ENCODE measurements at regions not wholly inside any gene's neighbourhood (a gene's known extent, or its start where the extent isn't known, plus 50 kb on each side); places are given as distances from the start of the nearest gene placed in this dataset.

DNA sequence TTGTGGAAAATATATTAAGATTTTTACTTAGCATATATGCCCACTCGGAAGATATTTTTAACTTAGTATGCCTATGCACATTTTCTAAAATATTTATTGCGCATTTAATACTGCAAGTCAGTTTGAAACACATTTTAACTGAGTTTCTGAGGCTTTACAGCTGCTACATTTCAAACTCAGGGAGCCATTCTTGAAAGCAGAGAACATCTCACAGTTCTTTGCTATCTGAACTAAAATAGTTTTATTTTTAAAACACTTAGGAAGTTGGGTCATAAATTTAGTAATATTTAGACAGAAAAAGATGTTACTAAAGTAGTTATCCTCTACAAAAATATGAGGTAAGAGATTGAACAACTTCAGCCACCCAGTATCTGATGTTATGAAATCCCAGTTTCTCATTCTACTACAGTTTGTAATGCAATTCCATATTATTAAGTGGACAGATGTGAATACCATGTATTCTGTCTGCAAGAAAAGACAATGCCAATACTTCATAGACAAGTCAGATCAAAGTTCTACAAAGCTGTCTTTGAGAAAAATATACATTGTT lies 409.9 kb upstream of the EDIL3 start:
- ATAC-seq (replicated peaks in 1 of 4) (no peak), DNase-seq (no peak)
- ChIA-PET POLR2A (no interaction called here), CTCF (interaction anchor here in 1 of 2 donors (0.5 kb wide), 1 partner anchor 521 kb away, joined by 3 read pairs; no protein-coding TSS in a partner anchor)
- no peaks in the 10 kb centered on the region for H3K4me1 ChIP-seq (ENCODE audit: control insufficient read depth in 1 of 2, extremely low read depth in 1 of 2, insufficient read depth in 2 of 2, low read length in 2 of 2)
- H3K27me3 ChIP-seq (replicated peaks in 1 of 2; ENCODE audit: control insufficient read depth in 2 of 2, extremely low read depth in 1 of 2, insufficient read depth in 2 of 2, low read length in 1 of 2): no peaks in the 10 kb centered on the region
- WGBS (ENCODE audit: insufficient coverage): 83% methylated on average over 1 of the region's 2 CpGs
- H3K36me3 Mint-ChIP-seq: no peaks in the 10 kb centered on the region
- H3K27me3 Mint-ChIP-seq: no peaks in the 10 kb centered on the region
- no peak overlapping the region for H3K4me3 Mint-ChIP-seq
- H3K27ac Mint-ChIP-seq: no peak overlapping the region
- no peaks in the 10 kb centered on the region for H3K9me3 ChIP-seq
- peaks cover 3 to 5% (median 3%) of the 10 kb centered on the region in 3 donors for H3K9me3 Mint-ChIP-seq
- no peak overlapping the region for H3K4me3 ChIP-seq (ENCODE audit: control insufficient read depth in 1 of 2, extremely low read depth in 1 of 2, low read length in 1 of 2)
- no peaks in the 10 kb centered on the region for H3K4me1 Mint-ChIP-seq
- no peak overlapping the region for H3K27ac ChIP-seq (ENCODE audit: low read length)
- H3K36me3 ChIP-seq (ENCODE audit: control insufficient read depth in 2 of 2, extremely low read depth in 1 of 2, insufficient read depth in 1 of 2, low read length in 1 of 2): no peaks in the 10 kb centered on the region

DNA sequence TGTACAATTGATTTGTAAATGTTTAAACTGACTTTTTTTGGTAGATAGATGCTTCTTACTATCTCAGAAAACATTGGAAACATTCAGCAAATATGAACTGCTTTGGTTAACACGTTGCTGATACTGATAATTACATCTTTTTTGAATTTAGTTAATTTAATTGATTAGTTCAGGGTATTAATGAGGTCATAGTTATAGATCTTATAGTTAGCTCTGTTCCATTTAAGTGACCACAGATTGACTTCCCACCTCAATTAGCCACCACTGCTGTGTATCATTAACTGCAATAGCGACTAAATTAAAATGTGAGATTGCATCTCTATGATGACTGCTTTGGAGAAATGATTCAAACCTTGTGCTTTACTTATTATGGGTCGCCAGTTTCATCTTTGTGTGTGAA lies 407.1 kb upstream of the EDIL3 start:
- WGBS (ENCODE audit: insufficient coverage): no CpG with 5 or more reads among the region's 3 CpGs
- CTCF ChIA-PET: no interaction called here

DNA sequence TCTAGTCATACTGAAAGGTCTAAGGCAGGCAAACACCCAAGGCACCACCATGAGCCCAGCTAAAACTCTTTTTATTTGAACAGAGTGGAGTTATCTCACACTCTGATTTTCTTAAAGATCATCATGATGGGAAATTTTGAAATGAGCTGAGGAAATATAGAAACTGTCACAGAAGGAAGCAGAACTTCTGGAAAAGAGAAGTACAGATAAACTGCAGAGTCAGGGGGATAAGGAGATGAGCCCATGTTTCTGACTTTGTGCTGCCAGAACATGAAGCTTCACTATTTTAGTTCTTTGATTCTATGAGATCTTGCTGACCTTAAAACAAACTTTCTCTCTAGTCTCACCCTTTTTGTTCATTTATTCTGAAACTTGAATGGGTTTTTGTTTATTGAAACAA lies 406.5 kb upstream of the EDIL3 start:
- POLR2A ChIA-PET: no interaction called here
- no peaks in the 10 kb centered on the region for H3K4me1 ChIP-seq (ENCODE audit: control insufficient read depth in 1 of 2, extremely low read depth in 1 of 2, insufficient read depth in 2 of 2, low read length in 2 of 2)
- no peaks in the 10 kb centered on the region for H3K27me3 ChIP-seq (replicated peaks in 1 of 2; ENCODE audit: control insufficient read depth in 2 of 2, extremely low read depth in 1 of 2, insufficient read depth in 2 of 2, low read length in 1 of 2)
- no peaks in the 10 kb centered on the region for H3K9me3 ChIP-seq
- no peak for DNase-seq
- no peaks in the 10 kb centered on the region for H3K36me3 ChIP-seq (ENCODE audit: control insufficient read depth in 2 of 2, extremely low read depth in 1 of 2, insufficient read depth in 1 of 2, low read length in 1 of 2)
- H3K36me3 Mint-ChIP-seq: no peaks in the 10 kb centered on the region
- CTCF ChIA-PET: no interaction called here
- H3K4me3 ChIP-seq (ENCODE audit: control insufficient read depth in 1 of 2, extremely low read depth in 1 of 2, low read length in 1 of 2): no peak overlapping the region
- H3K27ac ChIP-seq (ENCODE audit: low read length): no peak overlapping the region
- H3K4me1 Mint-ChIP-seq: no peaks in the 10 kb centered on the region
- no peak for ATAC-seq (replicated peaks in 1 of 4)
- peaks cover 0 to 8% (median 0%) of the 10 kb centered on the region in 3 donors for H3K9me3 Mint-ChIP-seq
- no peaks in the 10 kb centered on the region for H3K27me3 Mint-ChIP-seq
- H3K4me3 Mint-ChIP-seq: no peak overlapping the region
- no peak overlapping the region for H3K27ac Mint-ChIP-seq

More for the DNA sequence above, 407.1 kb upstream of the EDIL3 start:
- DNase-seq: no peak
- H3K27ac Mint-ChIP-seq: no peak overlapping the region
- no peaks in the 10 kb centered on the region for H3K36me3 Mint-ChIP-seq
- no peaks in the 10 kb centered on the region for H3K36me3 ChIP-seq (ENCODE audit: control insufficient read depth in 2 of 2, extremely low read depth in 1 of 2, insufficient read depth in 1 of 2, low read length in 1 of 2)
- POLR2A ChIA-PET: no interaction called here
- H3K9me3 Mint-ChIP-seq: peaks cover 2 to 11% (median 3%) of the 10 kb centered on the region in 3 donors
- no peaks in the 10 kb centered on the region for H3K4me1 Mint-ChIP-seq
- no peak overlapping the region for H3K27ac ChIP-seq (ENCODE audit: low read length)
- H3K27me3 ChIP-seq (replicated peaks in 1 of 2; ENCODE audit: control insufficient read depth in 2 of 2, extremely low read depth in 1 of 2, insufficient read depth in 2 of 2, low read length in 1 of 2): no peaks in the 10 kb centered on the region
- no peaks in the 10 kb centered on the region for H3K4me1 ChIP-seq (ENCODE audit: control insufficient read depth in 1 of 2, extremely low read depth in 1 of 2, insufficient read depth in 2 of 2, low read length in 2 of 2)
- H3K4me3 Mint-ChIP-seq: no peak overlapping the region
- H3K27me3 Mint-ChIP-seq: no peaks in the 10 kb centered on the region
- H3K9me3 ChIP-seq: no peaks in the 10 kb centered on the region
- ATAC-seq (replicated peaks in 1 of 4): no peak
- H3K4me3 ChIP-seq (ENCODE audit: control insufficient read depth in 1 of 2, extremely low read depth in 1 of 2, low read length in 1 of 2): no peak overlapping the region

DNA sequence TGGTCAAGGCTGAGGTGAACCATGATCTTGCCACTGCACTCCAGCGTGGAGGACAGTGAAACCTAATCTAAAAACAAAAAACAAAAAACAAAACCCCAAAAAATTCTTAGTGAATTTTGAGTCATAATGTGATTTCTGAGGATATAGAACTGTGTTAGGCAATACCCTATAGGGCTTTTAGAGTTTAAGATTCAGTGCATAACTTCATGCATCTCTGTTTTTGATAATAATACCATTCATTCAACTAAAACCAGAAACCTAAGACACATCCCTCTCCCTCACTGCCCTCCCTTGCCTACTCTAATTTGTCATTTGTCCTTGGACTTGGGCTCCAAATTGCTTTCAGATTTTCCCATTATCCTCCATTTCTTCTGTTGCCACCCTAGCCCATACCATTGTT lies 405.7 kb upstream of the EDIL3 start:
- no peaks in the 10 kb centered on the region for H3K27me3 Mint-ChIP-seq
- no CpG with 5 or more reads among the region's 1 CpG for WGBS (ENCODE audit: insufficient coverage)
- DNase-seq (no peak), ATAC-seq (replicated peaks in 1 of 4) (no peak)
- no peaks in the 10 kb centered on the region for H3K4me1 Mint-ChIP-seq
- ChIA-PET POLR2A (no interaction called here), CTCF (no interaction called here)
- no peak overlapping the region for H3K27ac ChIP-seq (ENCODE audit: low read length)
- no peaks in the 10 kb centered on the region for H3K9me3 ChIP-seq
- H3K36me3 ChIP-seq (ENCODE audit: control insufficient read depth in 2 of 2, extremely low read depth in 1 of 2, insufficient read depth in 1 of 2, low read length in 1 of 2): no peaks in the 10 kb centered on the region
- H3K4me3 Mint-ChIP-seq: no peak overlapping the region
- no peaks in the 10 kb centered on the region for H3K27me3 ChIP-seq (replicated peaks in 1 of 2; ENCODE audit: control insufficient read depth in 2 of 2, extremely low read depth in 1 of 2, insufficient read depth in 2 of 2, low read length in 1 of 2)
- H3K4me3 ChIP-seq (ENCODE audit: control insufficient read depth in 1 of 2, extremely low read depth in 1 of 2, low read length in 1 of 2): no peak overlapping the region
- H3K27ac Mint-ChIP-seq: no peak overlapping the region
- no peaks in the 10 kb centered on the region for H3K4me1 ChIP-seq (ENCODE audit: control insufficient read depth in 1 of 2, extremely low read depth in 1 of 2, insufficient read depth in 2 of 2, low read length in 2 of 2)
- no peaks in the 10 kb centered on the region for H3K36me3 Mint-ChIP-seq
- H3K9me3 Mint-ChIP-seq: peaks cover 0 to 8% (median 0%) of the 10 kb centered on the region in 3 donors

DNA sequence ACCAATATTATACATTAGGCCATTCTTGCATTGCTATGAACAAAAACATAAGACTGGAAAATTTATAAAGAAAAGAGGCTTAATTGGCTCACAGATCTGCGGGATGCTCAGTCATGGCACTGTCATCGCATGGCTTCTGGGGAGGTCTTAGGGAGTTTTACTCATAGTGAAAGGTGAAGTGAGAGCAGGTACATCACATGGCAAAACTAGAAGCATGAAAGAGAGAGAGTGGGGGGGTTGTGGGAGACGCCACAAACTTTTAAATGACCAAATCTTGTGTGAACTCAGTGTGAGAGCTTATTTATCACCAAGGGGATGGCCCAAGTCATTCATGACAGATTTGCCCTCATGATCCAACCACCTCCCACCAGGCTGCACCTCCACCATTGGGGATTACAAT lies 398.3 kb upstream of the EDIL3 start:
- no peak for ATAC-seq (replicated peaks in 1 of 4)
- 90% methylated on average over 2 of the region's 3 CpGs for WGBS (ENCODE audit: insufficient coverage)
- no peaks in the 10 kb centered on the region for H3K36me3 Mint-ChIP-seq
- no peak overlapping the region for H3K27ac ChIP-seq (ENCODE audit: low read length)
- H3K4me1 ChIP-seq (ENCODE audit: control insufficient read depth in 1 of 2, extremely low read depth in 1 of 2, insufficient read depth in 2 of 2, low read length in 2 of 2): no peaks in the 10 kb centered on the region
- H3K4me3 ChIP-seq (ENCODE audit: control insufficient read depth in 1 of 2, extremely low read depth in 1 of 2, low read length in 1 of 2): no peak overlapping the region
- H3K4me1 Mint-ChIP-seq: no peaks in the 10 kb centered on the region
- DNase-seq: no peak
- H3K27ac Mint-ChIP-seq: no peak overlapping the region
- H3K27me3 ChIP-seq (replicated peaks in 1 of 2; ENCODE audit: control insufficient read depth in 2 of 2, extremely low read depth in 1 of 2, insufficient read depth in 2 of 2, low read length in 1 of 2): no peaks in the 10 kb centered on the region
- no peak overlapping the region for H3K4me3 Mint-ChIP-seq
- POLR2A ChIA-PET: no interaction called here
- H3K9me3 Mint-ChIP-seq: peaks cover 0 to 2% (median 0%) of the 10 kb centered on the region in 3 donors
- CTCF ChIA-PET: no interaction called here
- no peaks in the 10 kb centered on the region for H3K9me3 ChIP-seq
- no peaks in the 10 kb centered on the region for H3K36me3 ChIP-seq (ENCODE audit: control insufficient read depth in 2 of 2, extremely low read depth in 1 of 2, insufficient read depth in 1 of 2, low read length in 1 of 2)
- no peaks in the 10 kb centered on the region for H3K27me3 Mint-ChIP-seq

DNA sequence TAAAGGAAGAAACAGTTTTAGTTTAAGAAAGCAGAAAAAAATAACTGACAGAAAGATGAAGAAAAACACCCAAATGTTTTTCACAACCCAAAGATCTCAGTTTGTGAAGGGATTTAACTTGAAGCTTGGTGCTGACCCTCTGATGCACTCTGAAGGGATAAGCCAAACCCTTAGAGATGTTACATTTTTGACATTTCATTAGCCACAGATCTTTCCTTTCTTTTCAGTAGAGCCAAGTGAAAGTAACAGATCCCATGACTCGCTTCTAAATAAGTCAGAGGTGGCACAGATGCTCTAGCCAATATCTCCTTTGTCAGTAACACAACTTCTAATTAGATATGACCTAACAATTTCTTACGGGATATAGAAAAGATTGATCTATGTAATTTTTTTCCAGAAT lies 394.5 kb upstream of the EDIL3 start:
- H3K4me3 Mint-ChIP-seq: no peak overlapping the region
- CTCF ChIA-PET: no interaction called here

DNA sequence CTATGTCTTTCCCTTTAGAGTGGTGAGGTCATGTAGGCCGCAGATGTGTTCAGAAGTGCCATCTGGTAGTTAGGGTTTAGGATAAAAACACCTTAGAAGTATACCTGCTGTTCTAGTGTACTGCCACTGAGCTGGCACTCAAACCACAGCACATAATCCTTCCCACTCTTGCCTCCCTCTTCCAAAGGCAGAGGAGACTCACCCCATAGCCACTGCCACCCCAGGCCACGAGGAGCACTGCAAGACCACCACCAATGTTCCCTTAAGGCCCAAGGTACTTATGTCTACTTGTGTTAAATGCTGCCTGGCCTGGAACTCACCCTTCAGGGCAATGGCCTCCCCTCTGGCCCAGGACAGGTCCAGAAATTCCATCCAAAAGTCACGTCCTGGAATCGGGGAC lies 379.5 kb upstream of the EDIL3 start:
- WGBS (ENCODE audit: insufficient coverage): 76% methylated on average over 3 of the region's 4 CpGs
- ChIA-PET CTCF (no interaction called here), POLR2A (no interaction called here)
- no peaks in the 10 kb centered on the region for H3K36me3 Mint-ChIP-seq
- DNase-seq (no peak), ATAC-seq (replicated peaks in 1 of 4) (no peak)
- Histone ChIP-seq H3K27me3 (replicated peaks in 1 of 2; ENCODE audit: control insufficient read depth in 2 of 2, extremely low read depth in 1 of 2, insufficient read depth in 2 of 2, low read length in 1 of 2) (no peaks in the 10 kb centered on the region), H3K9me3 (no peaks in the 10 kb centered on the region), H3K36me3 (ENCODE audit: control insufficient read depth in 2 of 2, extremely low read depth in 1 of 2, insufficient read depth in 1 of 2, low read length in 1 of 2) (no peaks in the 10 kb centered on the region), H3K4me3 (ENCODE audit: control insufficient read depth in 1 of 2, extremely low read depth in 1 of 2, low read length in 1 of 2) (no peak overlapping the region), H3K4me1 (ENCODE audit: control insufficient read depth in 1 of 2, extremely low read depth in 1 of 2, insufficient read depth in 2 of 2, low read length in 2 of 2) (no peaks in the 10 kb centered on the region), H3K27ac (ENCODE audit: low read length) (no peak overlapping the region)
- H3K27ac Mint-ChIP-seq: no peak overlapping the region
- H3K4me3 Mint-ChIP-seq: no peak overlapping the region
- no peaks in the 10 kb centered on the region for H3K4me1 Mint-ChIP-seq
- peaks cover 0 to 7% (median 4%) of the 10 kb centered on the region in 3 donors for H3K9me3 Mint-ChIP-seq
- H3K27me3 Mint-ChIP-seq: no peaks in the 10 kb centered on the region

More for the DNA sequence above, 394.5 kb upstream of the EDIL3 start:
- Mint-ChIP-seq H3K4me1 (no peaks in the 10 kb centered on the region), H3K9me3 (peaks cover 0 to 3% (median 0%) of the 10 kb centered on the region in 3 donors), H3K27ac (no peak overlapping the region), H3K36me3 (no peaks in the 10 kb centered on the region), H3K27me3 (no peaks in the 10 kb centered on the region)
- no peaks in the 10 kb centered on the region for H3K27me3 ChIP-seq (replicated peaks in 1 of 2; ENCODE audit: control insufficient read depth in 2 of 2, extremely low read depth in 1 of 2, insufficient read depth in 2 of 2, low read length in 1 of 2)
- no peak for ATAC-seq (replicated peaks in 1 of 4)
- DNase-seq: no peak
- no peaks in the 10 kb centered on the region for H3K36me3 ChIP-seq (ENCODE audit: control insufficient read depth in 2 of 2, extremely low read depth in 1 of 2, insufficient read depth in 1 of 2, low read length in 1 of 2)
- no peak overlapping the region for H3K27ac ChIP-seq (ENCODE audit: low read length)
- no peaks in the 10 kb centered on the region for H3K9me3 ChIP-seq
- no peak overlapping the region for H3K4me3 ChIP-seq (ENCODE audit: control insufficient read depth in 1 of 2, extremely low read depth in 1 of 2, low read length in 1 of 2)
- H3K4me1 ChIP-seq (ENCODE audit: control insufficient read depth in 1 of 2, extremely low read depth in 1 of 2, insufficient read depth in 2 of 2, low read length in 2 of 2): no peaks in the 10 kb centered on the region
- POLR2A ChIA-PET: no interaction called here
- no CpG with 5 or more reads among the region's 2 CpGs for WGBS (ENCODE audit: insufficient coverage)

All from T-cell (primary cell).